ENCODE measurements at regions not wholly inside any gene's neighbourhood (a gene's known extent, or its start where the extent isn't known, plus 50 kb on each side); places are given as distances from the start of the nearest gene placed in this dataset.

GRCh38 chr3:66789580-66790237 is 208.4 kb upstream of the KBTBD8 start:
- no peak for TF ChIP-seq CTCF (IDR thresholded peaks at IDR 0.05)
- TF ChIP-seq EZH2 (IDR thresholded peaks at IDR 0.05; ENCODE audit: borderline replicate concordance, insufficient read depth, low read depth, low read length, poor library complexity, severe bottlenecking) = no peak

All from B cell (primary cell).